SK-N-SH (cell line): ENCODE measurements at regions not wholly inside any gene's neighbourhood (a gene's known extent, or its start where the extent isn't known, plus 50 kb on each side); places are given as distances from the start of the nearest gene placed in this dataset.

ENCODE experiments used
- CTCF ChIA-PET: fragments of 300-600, 350-600 bp; formaldehyde crosslinking; extraction: SDS; loops from one replicate; lab custom pipeline; 2021; lab: Yijun Ruan, JAX
- POLR2A ChIA-PET: fragments of 350-600 bp; sonication (Branson Sonifier 250); formaldehyde crosslinking; extraction: SDS; loops from one replicate; lab custom pipeline; 2020; ENCODE audit warnings: antibody characterized with exemption, inconsistent platforms; lab: Yijun Ruan, JAX
- DNase-seq: peaks from one replicate; pipeline ENCODE4 v3.0.0; 2012
- H2AFZ ChIP-seq: fragments of 200-600 bp; sonication (generic); 2 replicates; pipeline ENCODE4 v1.8.1; 2016; ENCODE audit warnings: antibody characterized with exemption, mild to moderate bottlenecking, low read depth
- H3F3A ChIP-seq: fragments of 200-600 bp; sonication (generic); replicated peaks from 2 replicates; pipeline ENCODE3; 2016; ENCODE audit warnings: antibody characterized with exemption, mild to moderate bottlenecking; ENCODE audit not compliant: insufficient read depth
- H3K27ac ChIP-seq, 2 experiments: fragments of 200-500 bp in 1 of 2; fragments of 200-600 bp in 1 of 2; sonication (Bioruptor generic) in 1 of 2; sonication (generic), shearing (Covaris generic) in 1 of 2; 2 replicates each; pipeline versions ENCODE4 v1.5.1 to v1.6.1; 2014 to 2016; ENCODE audit warnings: low read depth in 2 of 2, inconsistent platforms in 1 of 2, low read length in 1 of 2, mild to moderate bottlenecking in 1 of 2, mixed read lengths in 1 of 2
- H3K27me3 ChIP-seq: fragments of 200-600 bp; sonication (generic), shearing (Covaris generic); 2 replicates; pipeline ENCODE4 v1.6.1; 2016; ENCODE audit warnings: mixed run types; ENCODE audit not compliant: insufficient read depth
- H3K36me3 ChIP-seq, 2 experiments: fragments of 200-500 bp in 1 of 2; fragments of 200-600 bp in 1 of 2; sonication (Bioruptor generic) in 1 of 2; sonication (generic) in 1 of 2; replicated peaks in 1 of 2; 2 replicates each; pipeline versions ENCODE3 to v1.5.1; 2014 to 2016; ENCODE audit warnings: low read length in 1 of 2, mild to moderate bottlenecking in 1 of 2; ENCODE audit not compliant: insufficient read depth in 2 of 2, control insufficient read depth in 1 of 2
- H3K4me1 ChIP-seq, 2 experiments: fragments of 200-500 bp in 1 of 2; fragments of 200-600 bp in 1 of 2; sonication (Bioruptor generic) in 1 of 2; sonication (generic), shearing (Covaris generic) in 1 of 2; 2 replicates each; pipeline versions ENCODE4 v1.5.1 to v1.6.1; 2014 to 2016; ENCODE audit warnings: low read depth in 1 of 2, low read length in 1 of 2, mixed run types in 1 of 2; ENCODE audit not compliant: insufficient read depth in 2 of 2, control insufficient read depth in 1 of 2
- H3K4me2 ChIP-seq: fragments of 200-600 bp; sonication (generic), shearing (Covaris generic); 2 replicates; pipeline ENCODE4 v1.6.1; 2017; ENCODE audit warnings: mixed run types
- H3K4me3 ChIP-seq, 2 experiments: fragments of 200-500 bp in 1 of 2; fragments of 200-600 bp in 1 of 2; sonication (Bioruptor generic) in 1 of 2; sonication (generic), shearing (Covaris generic) in 1 of 2; 2 replicates each; pipeline versions ENCODE4 v1.5.1 to v1.8.1; 2014 to 2016; ENCODE audit warnings: low read depth in 2 of 2, inconsistent platforms in 1 of 2, low read length in 1 of 2, mild to moderate bottlenecking in 1 of 2, mixed read lengths in 1 of 2, moderate library complexity in 1 of 2
- H3K79me2 ChIP-seq: fragments of 200-600 bp; sonication (generic); 2 replicates; pipeline ENCODE4 v1.8.1; 2017; ENCODE audit warnings: mild to moderate bottlenecking; ENCODE audit not compliant: insufficient read depth
- H3K9ac ChIP-seq: fragments of 200-600 bp; sonication (generic); 2 replicates; pipeline ENCODE4 v1.6.1; 2017; ENCODE audit warnings: mixed run types
- H3K9me2 ChIP-seq: fragments of 200-600 bp; sonication (generic); 2 replicates; pipeline ENCODE4 v1.6.1; 2017; ENCODE audit warnings: mixed run types
- H3K9me3 ChIP-seq: fragments of 200-600 bp; sonication (generic); 2 replicates; pipeline ENCODE4 v1.6.1; 2017; ENCODE audit warnings: mixed run types, mild to moderate bottlenecking, moderate library complexity
- H4K20me1 ChIP-seq: fragments of 200-600 bp; sonication (generic); 2 replicates; pipeline ENCODE4 v1.6.1; 2017; ENCODE audit warnings: mild to moderate bottlenecking, mixed run types; ENCODE audit not compliant: insufficient read depth
- CHD2 ChIP-seq: fragments of 150-350 bp; IDR thresholded peaks from 2 replicates; pipeline ENCODE4 v1.6.1; 2018; ENCODE audit warnings: low read length; ENCODE audit not compliant: partially characterized antibody
- FOSL2 ChIP-seq: IDR thresholded peaks from 2 replicates; pipeline ENCODE4 v1.4.0; 2012; ENCODE audit warnings: low read depth, mild to moderate bottlenecking, moderate library complexity, borderline replicate concordance
- JUND ChIP-seq: IDR thresholded peaks from 2 replicates; pipeline ENCODE4 v1.4.0; 2012
- MAX ChIP-seq: IDR thresholded peaks from 2 replicates; pipeline ENCODE4 v1.4.0; 2012; ENCODE audit warnings: low read depth
- MEF2A ChIP-seq: IDR thresholded peaks from 2 replicates; pipeline ENCODE4 v1.4.0; 2012; ENCODE audit warnings: low read depth, borderline replicate concordance
- MXI1 ChIP-seq: IDR thresholded peaks from 2 replicates; pipeline ENCODE4 v1.6.1; 2012; ENCODE audit warnings: mild to moderate bottlenecking, low read depth, low read length, improper control_type of control experiment
- NFIC ChIP-seq: IDR thresholded peaks from 2 replicates; pipeline ENCODE4 v1.4.0; 2012; ENCODE audit warnings: borderline replicate concordance
- POLR2AphosphoS5 ChIP-seq: IDR thresholded peaks from 2 replicates; pipeline ENCODE4 v1.6.1; 2012; ENCODE audit warnings: low read depth, low read length
- REST ChIP-seq: IDR thresholded peaks from 2 replicates; pipeline ENCODE4 v1.6.1; 2012; ENCODE audit warnings: mild to moderate bottlenecking, low read depth, low read length, moderate library complexity
- TAF1 ChIP-seq: IDR thresholded peaks from 2 replicates; pipeline ENCODE4 v1.6.1; 2012; ENCODE audit warnings: low read depth, mild to moderate bottlenecking, low read length, moderate library complexity, borderline replicate concordance
- USF2 ChIP-seq: fragments of 150-350 bp; IDR thresholded peaks from 2 replicates; pipeline ENCODE4 v1.6.1; 2017; ENCODE audit warnings: antibody characterized with exemption, low read length, low read depth, borderline replicate concordance
- WGBS: methylation state at CpG from one replicate; pipeline ENCODE4 v1.1.6; 2017; ENCODE audit warnings: low lambda C conversion rate; 5-methylcytosine and 5-hydroxymethylcytosine counted together
- TF ChIP-seq, protein P1 (sequence below): fragments of 200-600 bp; sonication (generic); IDR thresholded peaks from 2 replicates; pipeline ENCODE4 v1.6.1; 2017; ENCODE audit warnings: antibody characterized with exemption, mild to moderate bottlenecking, moderate library complexity
- TF ChIP-seq, protein P2 (sequence below): IDR thresholded peaks from 2 replicates; pipeline ENCODE4; 2012
- TF ChIP-seq, protein P3 (sequence below): IDR thresholded peaks from 2 replicates; pipeline ENCODE4 v1.4.0; 2012; ENCODE audit warnings: low read depth, borderline replicate concordance

DNA sequence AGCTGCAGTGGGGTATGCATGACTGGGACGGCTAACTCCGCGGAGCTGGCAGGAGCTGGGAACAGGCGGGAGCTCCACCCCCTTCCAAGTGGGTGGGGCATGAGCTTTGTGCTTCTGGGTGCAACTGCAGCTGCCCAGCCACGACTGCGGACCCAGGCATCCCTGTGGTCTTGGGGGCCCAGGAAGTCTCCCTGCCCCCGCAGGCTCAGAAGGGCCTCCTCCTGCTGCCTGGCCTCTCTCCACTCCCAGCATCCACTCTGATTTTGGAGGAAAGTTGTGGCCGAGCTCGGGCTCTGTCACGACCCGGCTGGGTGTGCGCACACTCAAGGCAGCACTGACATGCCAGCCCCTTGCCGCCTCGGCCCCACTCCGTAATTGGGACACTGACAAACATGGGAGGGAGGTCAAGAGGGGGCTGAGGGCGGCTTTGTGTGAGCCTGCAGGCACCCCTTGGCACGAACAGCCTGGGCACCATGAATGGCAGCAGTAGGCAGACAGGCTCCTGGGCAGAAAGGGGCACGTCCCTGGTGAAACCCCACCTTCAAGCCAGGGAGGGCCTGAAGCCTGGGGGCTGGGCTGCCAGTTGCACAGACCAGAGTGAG, 822.6 kb downstream of the GLUD2 start:
- POLR2A ChIA-PET: no interaction called here
- H3K4me3 ChIP-seq: no peak overlapping the region

More for the DNA sequence above, 822.6 kb downstream of the GLUD2 start:
- no peak overlapping the region for H3K27ac ChIP-seq
- no peak overlapping the region for H3K9ac ChIP-seq
- H3K4me2 ChIP-seq: no peak overlapping the region
- no peaks in the 10 kb centered on the region for H3K36me3 ChIP-seq
- H3K27me3 ChIP-seq: no peaks in the 10 kb centered on the region
- H4K20me1 ChIP-seq: no peaks in the 10 kb centered on the region
- H3K79me2 ChIP-seq: no peaks in the 10 kb centered on the region
- WGBS: 5% methylated on average over 8 of the region's 18 CpGs
- no peaks in the 10 kb centered on the region for H3K4me1 ChIP-seq
- H3K9me3 ChIP-seq: no peaks in the 10 kb centered on the region
- no peak for DNase-seq
- no peaks in the 10 kb centered on the region for H3F3A ChIP-seq
- no peak for TF ChIP-seq POLR2AphosphoS5
- no peak for TF ChIP-seq NFIC
- no peak for TF ChIP-seq FOSL2
- TF ChIP-seq, protein P1, sequence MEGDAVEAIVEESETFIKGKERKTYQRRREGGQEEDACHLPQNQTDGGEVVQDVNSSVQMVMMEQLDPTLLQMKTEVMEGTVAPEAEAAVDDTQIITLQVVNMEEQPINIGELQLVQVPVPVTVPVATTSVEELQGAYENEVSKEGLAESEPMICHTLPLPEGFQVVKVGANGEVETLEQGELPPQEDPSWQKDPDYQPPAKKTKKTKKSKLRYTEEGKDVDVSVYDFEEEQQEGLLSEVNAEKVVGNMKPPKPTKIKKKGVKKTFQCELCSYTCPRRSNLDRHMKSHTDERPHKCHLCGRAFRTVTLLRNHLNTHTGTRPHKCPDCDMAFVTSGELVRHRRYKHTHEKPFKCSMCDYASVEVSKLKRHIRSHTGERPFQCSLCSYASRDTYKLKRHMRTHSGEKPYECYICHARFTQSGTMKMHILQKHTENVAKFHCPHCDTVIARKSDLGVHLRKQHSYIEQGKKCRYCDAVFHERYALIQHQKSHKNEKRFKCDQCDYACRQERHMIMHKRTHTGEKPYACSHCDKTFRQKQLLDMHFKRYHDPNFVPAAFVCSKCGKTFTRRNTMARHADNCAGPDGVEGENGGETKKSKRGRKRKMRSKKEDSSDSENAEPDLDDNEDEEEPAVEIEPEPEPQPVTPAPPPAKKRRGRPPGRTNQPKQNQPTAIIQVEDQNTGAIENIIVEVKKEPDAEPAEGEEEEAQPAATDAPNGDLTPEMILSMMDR: no peak
- TF ChIP-seq MXI1: no peak
- TF ChIP-seq MAX: no peak
- TF ChIP-seq JUND: no peak
- TF ChIP-seq USF2: no peak
- TF ChIP-seq, protein P2, sequence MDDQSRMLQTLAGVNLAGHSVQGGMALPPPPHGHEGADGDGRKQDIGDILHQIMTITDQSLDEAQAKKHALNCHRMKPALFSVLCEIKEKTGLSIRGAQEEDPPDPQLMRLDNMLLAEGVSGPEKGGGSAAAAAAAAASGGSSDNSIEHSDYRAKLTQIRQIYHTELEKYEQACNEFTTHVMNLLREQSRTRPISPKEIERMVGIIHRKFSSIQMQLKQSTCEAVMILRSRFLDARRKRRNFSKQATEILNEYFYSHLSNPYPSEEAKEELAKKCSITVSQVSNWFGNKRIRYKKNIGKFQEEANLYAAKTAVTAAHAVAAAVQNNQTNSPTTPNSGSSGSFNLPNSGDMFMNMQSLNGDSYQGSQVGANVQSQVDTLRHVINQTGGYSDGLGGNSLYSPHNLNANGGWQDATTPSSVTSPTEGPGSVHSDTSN: no peak
- TF ChIP-seq CHD2: no peak
- no peak for TF ChIP-seq MEF2A
- TF ChIP-seq TAF1: no peak
- TF ChIP-seq, protein P3, sequence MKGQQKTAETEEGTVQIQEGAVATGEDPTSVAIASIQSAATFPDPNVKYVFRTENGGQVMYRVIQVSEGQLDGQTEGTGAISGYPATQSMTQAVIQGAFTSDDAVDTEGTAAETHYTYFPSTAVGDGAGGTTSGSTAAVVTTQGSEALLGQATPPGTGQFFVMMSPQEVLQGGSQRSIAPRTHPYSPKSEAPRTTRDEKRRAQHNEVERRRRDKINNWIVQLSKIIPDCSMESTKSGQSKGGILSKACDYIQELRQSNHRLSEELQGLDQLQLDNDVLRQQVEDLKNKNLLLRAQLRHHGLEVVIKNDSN: no peak
- no peak for TF ChIP-seq REST
- TF ChIP-seq, all 33 proteins: peak for 0
- CTCF ChIA-PET: interaction anchor here (1.4 kb wide), 1 partner anchor 27 kb away, joined by 3 read pairs; no protein-coding TSS in a partner anchor
- Histone ChIP-seq H2AFZ (no peak overlapping the region), H3K9me2 (no peaks in the 10 kb centered on the region)
